ENCODE measurements at regions not wholly inside any gene's neighbourhood (a gene's known extent, or its start where the extent isn't known, plus 50 kb on each side); places are given as distances from the start of the nearest gene placed in this dataset.

DNA sequence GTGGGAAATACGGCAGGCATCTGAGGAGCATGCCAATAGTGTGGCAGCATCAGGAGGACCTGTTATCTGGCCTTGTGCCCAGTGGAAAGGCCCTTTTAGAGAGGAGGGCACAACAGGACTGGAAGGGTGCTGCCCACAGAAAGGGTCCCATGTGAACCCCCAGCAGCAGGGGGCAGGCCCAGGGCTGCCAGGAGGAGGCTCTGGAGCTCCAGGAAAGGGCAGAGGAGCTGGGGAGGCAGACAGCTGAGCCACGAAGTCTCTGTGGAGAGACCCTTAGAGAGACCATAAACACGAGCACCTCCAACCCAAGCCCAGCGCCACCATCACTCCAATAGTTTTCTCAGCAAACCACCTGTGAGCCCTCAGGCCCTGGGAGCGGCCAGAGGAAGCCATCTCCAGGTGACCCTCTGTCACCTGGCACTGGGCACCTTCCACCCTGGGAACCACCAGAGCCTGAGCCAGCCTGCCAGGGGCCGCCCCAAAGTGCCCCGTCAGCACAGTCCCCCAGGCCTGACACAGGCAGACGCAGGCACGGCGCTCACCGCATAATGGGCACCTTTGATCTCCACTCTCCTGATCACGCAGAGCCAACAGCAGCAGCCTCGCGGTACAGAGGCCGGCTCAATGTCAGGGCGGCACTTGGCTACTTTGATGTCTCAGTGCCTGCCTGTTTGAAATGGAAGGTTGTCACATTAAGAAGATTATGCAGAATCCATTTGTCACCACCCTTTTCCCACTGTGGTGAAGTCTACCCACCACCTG lies 162.5 kb upstream of the RAB6C start:
- no peak for DNase-seq (ENCODE audit: low read depth)
- no peak overlapping the region for H3K4me3 ChIP-seq (ENCODE audit: low read depth, low read length)
- TF ChIP-seq, protein P1, sequence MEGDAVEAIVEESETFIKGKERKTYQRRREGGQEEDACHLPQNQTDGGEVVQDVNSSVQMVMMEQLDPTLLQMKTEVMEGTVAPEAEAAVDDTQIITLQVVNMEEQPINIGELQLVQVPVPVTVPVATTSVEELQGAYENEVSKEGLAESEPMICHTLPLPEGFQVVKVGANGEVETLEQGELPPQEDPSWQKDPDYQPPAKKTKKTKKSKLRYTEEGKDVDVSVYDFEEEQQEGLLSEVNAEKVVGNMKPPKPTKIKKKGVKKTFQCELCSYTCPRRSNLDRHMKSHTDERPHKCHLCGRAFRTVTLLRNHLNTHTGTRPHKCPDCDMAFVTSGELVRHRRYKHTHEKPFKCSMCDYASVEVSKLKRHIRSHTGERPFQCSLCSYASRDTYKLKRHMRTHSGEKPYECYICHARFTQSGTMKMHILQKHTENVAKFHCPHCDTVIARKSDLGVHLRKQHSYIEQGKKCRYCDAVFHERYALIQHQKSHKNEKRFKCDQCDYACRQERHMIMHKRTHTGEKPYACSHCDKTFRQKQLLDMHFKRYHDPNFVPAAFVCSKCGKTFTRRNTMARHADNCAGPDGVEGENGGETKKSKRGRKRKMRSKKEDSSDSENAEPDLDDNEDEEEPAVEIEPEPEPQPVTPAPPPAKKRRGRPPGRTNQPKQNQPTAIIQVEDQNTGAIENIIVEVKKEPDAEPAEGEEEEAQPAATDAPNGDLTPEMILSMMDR (conservative IDR thresholded peaks at IDR 0.05; ENCODE audit: low read depth, low read length) = no peak

DNA sequence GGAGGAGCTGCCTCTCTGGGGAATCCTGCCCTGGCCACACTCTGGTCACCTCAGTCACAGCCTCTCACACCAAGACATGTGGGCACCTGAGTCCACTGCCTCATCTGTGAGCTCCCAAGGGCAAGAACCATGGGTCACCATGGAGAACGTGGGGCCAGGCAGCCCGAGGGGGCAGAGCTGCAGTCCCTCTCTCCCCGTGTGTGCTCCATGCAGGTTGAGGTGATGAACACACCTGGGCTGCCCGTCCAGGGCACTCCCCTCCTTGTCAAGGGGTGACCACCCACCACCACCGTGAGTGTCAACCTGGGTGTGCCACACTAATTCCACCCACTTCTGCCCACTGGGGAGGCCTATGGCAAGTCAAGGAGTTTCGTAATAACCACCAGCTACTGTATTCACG lies 159.6 kb upstream of the RAB6C start:
- no peak for DNase-seq (ENCODE audit: low read depth)
- no peak overlapping the region for H3K4me3 ChIP-seq (ENCODE audit: low read depth, low read length)
- TF ChIP-seq, protein P1 (conservative IDR thresholded peaks at IDR 0.05; ENCODE audit: low read depth, low read length) = no peak

DNA sequence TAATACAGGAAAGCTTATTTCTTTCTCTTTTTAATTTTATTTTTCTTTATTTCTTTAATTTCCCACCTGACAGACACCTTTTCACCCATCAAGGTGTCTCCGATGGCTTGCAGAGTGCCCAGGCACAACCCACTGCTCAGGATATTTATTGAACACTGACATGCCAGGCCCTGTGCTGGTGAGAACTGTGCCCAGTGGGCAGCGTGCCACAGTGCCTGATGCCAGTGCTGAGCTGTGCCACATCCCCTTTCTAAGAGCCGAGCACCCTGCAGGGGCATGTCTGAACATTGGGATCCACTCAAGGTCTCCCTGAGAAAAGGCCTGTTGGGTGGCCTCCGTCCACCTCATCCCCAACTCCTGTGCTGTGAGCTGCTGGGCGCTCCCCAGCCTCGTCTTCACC lies 158.6 kb upstream of the RAB6C start:
- H3K4me3 ChIP-seq (ENCODE audit: low read depth, low read length) = no peak overlapping the region
- TF ChIP-seq, protein P1 (conservative IDR thresholded peaks at IDR 0.05; ENCODE audit: low read depth, low read length) = no peak
- DNase-seq (ENCODE audit: low read depth) = no peak

DNA sequence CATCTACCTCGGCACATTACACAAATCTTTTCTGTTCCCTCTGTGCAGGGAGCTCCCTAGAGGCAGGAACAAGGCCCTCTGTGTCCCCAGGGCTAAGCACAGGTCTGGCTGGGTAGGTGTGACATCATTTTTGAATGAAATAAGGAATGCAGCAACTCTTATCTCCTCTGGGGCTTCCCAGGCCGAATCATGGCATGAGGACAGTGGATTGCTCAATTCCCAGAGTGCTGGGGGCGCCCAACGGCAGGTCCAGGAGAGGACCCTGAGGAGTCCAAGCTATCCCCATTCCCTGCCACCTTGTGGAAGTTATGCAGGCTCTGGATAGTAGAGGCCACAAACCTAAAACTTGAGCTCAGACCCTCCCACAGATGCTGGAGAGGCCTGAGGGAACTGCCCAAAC lies 158.0 kb upstream of the RAB6C start:
- no peak for DNase-seq (ENCODE audit: low read depth)
- TF ChIP-seq, protein P1 (conservative IDR thresholded peaks at IDR 0.05; ENCODE audit: low read depth, low read length) = no peak
- no peak overlapping the region for H3K4me3 ChIP-seq (ENCODE audit: low read depth, low read length)

DNA sequence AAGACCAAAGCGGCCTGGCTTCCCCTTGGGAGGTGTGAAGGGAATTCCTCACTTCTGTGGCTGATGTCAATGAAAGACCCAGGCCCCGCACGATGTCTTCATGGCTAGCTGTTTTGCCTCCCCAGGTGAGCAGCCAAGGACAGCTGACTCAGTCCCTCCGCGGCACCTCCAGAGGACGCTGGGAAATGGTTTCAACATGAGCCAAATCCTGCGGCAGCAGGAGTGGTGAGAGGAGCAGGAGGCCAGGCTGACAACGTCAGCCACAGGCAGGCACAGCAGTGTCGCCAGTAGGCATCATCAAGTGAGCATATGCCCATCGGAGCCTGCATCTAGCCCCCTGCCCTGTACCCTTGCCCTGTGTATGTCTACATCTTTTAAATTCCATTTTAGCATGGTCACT lies 156.4 kb upstream of the RAB6C start:
- H3K4me3 ChIP-seq (ENCODE audit: low read depth, low read length) = no peak overlapping the region
- DNase-seq (ENCODE audit: low read depth) = no peak
- TF ChIP-seq, protein P1 (conservative IDR thresholded peaks at IDR 0.05; ENCODE audit: low read depth, low read length) = no peak

DNA sequence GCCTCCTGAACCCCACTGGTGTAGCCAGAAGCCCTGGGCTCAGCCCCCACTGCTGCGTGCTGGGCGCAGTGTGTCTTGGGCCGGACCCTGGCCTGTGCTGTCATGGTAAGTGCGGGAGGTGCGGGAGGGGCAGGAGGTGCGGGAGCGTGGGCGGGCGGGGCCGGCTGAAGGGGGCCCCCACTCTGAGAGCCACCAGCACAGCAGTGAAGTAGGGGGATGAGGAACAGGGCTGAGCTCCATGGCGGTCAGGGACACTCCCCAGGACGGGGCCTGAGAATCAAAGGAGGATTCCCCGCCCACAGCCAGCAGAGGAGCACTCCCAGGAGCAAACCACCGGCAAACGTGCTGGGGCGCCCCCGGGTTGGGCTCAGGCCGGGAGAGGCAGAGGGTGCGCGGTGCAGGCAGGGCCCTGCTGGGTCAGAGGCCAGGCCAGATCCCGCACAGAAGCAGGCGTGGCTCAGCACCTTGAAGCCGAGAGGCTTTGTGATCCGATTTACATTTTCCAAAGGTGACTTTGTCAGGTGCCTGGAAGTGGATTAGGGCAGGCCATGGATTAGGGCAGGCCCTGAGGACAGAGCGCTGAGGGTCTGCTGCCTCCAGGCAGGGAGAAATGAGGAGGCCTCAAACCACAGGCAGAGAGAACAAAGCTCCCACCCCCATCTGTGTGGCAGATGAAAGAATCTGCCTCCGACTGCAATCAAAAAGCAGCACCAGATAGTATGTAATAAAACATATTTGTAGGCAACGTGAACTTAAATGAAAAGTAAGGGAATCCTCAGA lies 152.0 kb upstream of the RAB6C start:
- TF ChIP-seq, protein P1 (conservative IDR thresholded peaks at IDR 0.05; ENCODE audit: low read depth, low read length) = no peak
- H3K4me3 ChIP-seq (ENCODE audit: low read depth, low read length) = no peak overlapping the region
- no peak for DNase-seq (ENCODE audit: low read depth)
